Retinal pigment epithelial cell (primary cell): ENCODE measurements at regions not wholly inside any gene's neighbourhood (a gene's known extent, or its start where the extent isn't known, plus 50 kb on each side); places are given as distances from the start of the nearest gene placed in this dataset.

ENCODE experiments used
- DNase-seq: peaks from one replicate; pipeline ENCODE4 v3.0.0-alpha.2; 2010; ENCODE audit warnings: low read depth
- H3K4me3 ChIP-seq: 2 replicates; pipeline ENCODE4 v1.5.1; 2011; ENCODE audit warnings: mild to moderate bottlenecking, low read length, control low read depth, moderate library complexity
- CTCF ChIP-seq: conservative IDR thresholded peaks from 2 replicates; pipeline ENCODE4 v1.5.1; 2011; ENCODE audit warnings: low read depth, low read length, control low read depth, inconsistent platforms

GRCh38 chr7:16347066-16347826 lies 74.1 kb downstream of the CRPPA start:
- no peak for DNase-seq
- no peak for TF ChIP-seq CTCF
- no peak overlapping the region for H3K4me3 ChIP-seq

GRCh38 chr7:16345979-16346958 lies 75.1 kb downstream of the CRPPA start:
- DNase-seq: peak; percentile 97
- no peak for TF ChIP-seq CTCF
- no peak overlapping the region for H3K4me3 ChIP-seq

GRCh38 chr7:16344927-16345326 lies 76.4 kb downstream of the CRPPA start:
- no peak for TF ChIP-seq CTCF
- DNase-seq: no peak
- no peak overlapping the region for H3K4me3 ChIP-seq

GRCh38 chr7:16343612-16344011 lies 77.7 kb downstream of the CRPPA start:
- no peak overlapping the region for H3K4me3 ChIP-seq
- DNase-seq: no peak
- no peak for TF ChIP-seq CTCF

- DNase-seq: no peak
- TF ChIP-seq CTCF: no peak
Observed at GRCh38 chr7:16338065-16338464, 83.3 kb downstream of the CRPPA start.

GRCh38 chr7:16326106-16326505 lies 95.2 kb downstream of the CRPPA start:
- TF ChIP-seq CTCF: no peak
- DNase-seq: no peak
- H3K4me3 ChIP-seq: no peak overlapping the region

More at GRCh38 chr7:16338065-16338464, 83.3 kb downstream of the CRPPA start:
- H3K4me3 ChIP-seq: no peak overlapping the region

- H3K4me3 ChIP-seq: no peak overlapping the region
- TF ChIP-seq CTCF: no peak
- DNase-seq: no peak
Observed at GRCh38 chr7:16323313-16323712, 98.0 kb downstream of the CRPPA start.
